ENCODE measurements at regions not wholly inside any gene's neighbourhood (a gene's known extent, or its start where the extent isn't known, plus 50 kb on each side); places are given as distances from the start of the nearest gene placed in this dataset.
"Not testable (repeated sequence)": the region's sequence is repeated elsewhere in the genome, so short reads cannot be mapped to it uniquely, and the experiment has no call there.

- POLR2A ChIA-PET = no interaction called here
- Mint-ChIP-seq H3K9me3 (no peaks in the 10 kb centered on the region), H3K4me3 (no peak overlapping the region), H3K4me1 (no peaks in the 10 kb centered on the region), H3K36me3 (ENCODE audit: low read depth) (no peaks in the 10 kb centered on the region), H3K27ac (no peak overlapping the region), H3K27me3 (no peaks in the 10 kb centered on the region)
- CTCF ChIA-PET = no interaction called here
- no peak for DNase-seq
These were observed 537.9 kb upstream of the LRATD1 start for GRCh38 chr2:14094592-14094991.

- POLR2A ChIA-PET = not testable (repeated sequence)
These were observed 533.4 kb upstream of the LRATD1 start for GRCh38 chr2:14099101-14099500.

GRCh38 chr2:14114275-14114674, 518.2 kb upstream of the LRATD1 start:
- POLR2A ChIA-PET = no interaction called here
- Mint-ChIP-seq H3K36me3 (ENCODE audit: low read depth) (no peaks in the 10 kb centered on the region), H3K9me3 (no peaks in the 10 kb centered on the region), H3K27me3 (no peaks in the 10 kb centered on the region), H3K27ac (no peak overlapping the region), H3K4me1 (no peaks in the 10 kb centered on the region), H3K4me3 (no peak overlapping the region)
- CTCF ChIA-PET = no interaction called here
- DNase-seq = no peak

More at GRCh38 chr2:14099101-14099500, 533.4 kb upstream of the LRATD1 start:
- H3K9me3 Mint-ChIP-seq; H3K27ac Mint-ChIP-seq; H3K27me3 Mint-ChIP-seq; H3K36me3 Mint-ChIP-seq (ENCODE audit: low read depth); H3K4me3 Mint-ChIP-seq; CTCF ChIA-PET; DNase-seq; H3K4me1 Mint-ChIP-seq: not testable (repeated sequence)

- Mint-ChIP-seq H3K36me3 (ENCODE audit: low read depth) (no peaks in the 10 kb centered on the region), H3K4me1 (no peaks in the 10 kb centered on the region), H3K27me3 (no peaks in the 10 kb centered on the region), H3K4me3 (no peak overlapping the region), H3K27ac (no peak overlapping the region), H3K9me3 (no peaks in the 10 kb centered on the region)
- ChIA-PET POLR2A (no interaction called here), CTCF (no interaction called here)
- no peak for DNase-seq
These were observed 512.1 kb upstream of the LRATD1 start for GRCh38 chr2:14120376-14120775.

GRCh38 chr2:14123436-14124103, 508.9 kb upstream of the LRATD1 start:
- DNase-seq = no peak
- H3K27me3 Mint-ChIP-seq = no peaks in the 10 kb centered on the region
- no peak overlapping the region for H3K27ac Mint-ChIP-seq
- H3K4me3 Mint-ChIP-seq = no peak overlapping the region
- H3K36me3 Mint-ChIP-seq (ENCODE audit: low read depth) = no peaks in the 10 kb centered on the region
- ChIA-PET CTCF (no interaction called here), POLR2A (no interaction called here)
- H3K4me1 Mint-ChIP-seq = no peaks in the 10 kb centered on the region
- no peaks in the 10 kb centered on the region for H3K9me3 Mint-ChIP-seq

GRCh38 chr2:14125624-14126293, 506.8 kb upstream of the LRATD1 start:
- Mint-ChIP-seq H3K27me3 (no peaks in the 10 kb centered on the region), H3K9me3 (no peaks in the 10 kb centered on the region), H3K4me3 (no peak overlapping the region), H3K4me1 (no peaks in the 10 kb centered on the region), H3K27ac (no peak overlapping the region), H3K36me3 (ENCODE audit: low read depth) (no peaks in the 10 kb centered on the region)
- ChIA-PET POLR2A (no interaction called here), CTCF (no interaction called here)
- DNase-seq = no peak

GRCh38 chr2:14126846-14127245, 505.7 kb upstream of the LRATD1 start:
- no peak for DNase-seq
- no peaks in the 10 kb centered on the region for H3K4me1 Mint-ChIP-seq
- no peak overlapping the region for H3K4me3 Mint-ChIP-seq
- H3K27me3 Mint-ChIP-seq = no peaks in the 10 kb centered on the region
- H3K9me3 Mint-ChIP-seq = no peaks in the 10 kb centered on the region
- CTCF ChIA-PET = no interaction called here
- no peak overlapping the region for H3K27ac Mint-ChIP-seq
- no peaks in the 10 kb centered on the region for H3K36me3 Mint-ChIP-seq (ENCODE audit: low read depth)
- POLR2A ChIA-PET = no interaction called here

GRCh38 chr2:14127765-14128164, 504.8 kb upstream of the LRATD1 start:
- Mint-ChIP-seq H3K27ac (no peak overlapping the region), H3K9me3 (no peaks in the 10 kb centered on the region), H3K36me3 (ENCODE audit: low read depth) (no peaks in the 10 kb centered on the region), H3K4me3 (no peak overlapping the region), H3K27me3 (no peaks in the 10 kb centered on the region), H3K4me1 (no peaks in the 10 kb centered on the region)
- POLR2A ChIA-PET = no interaction called here
- no peak for DNase-seq
- CTCF ChIA-PET = no interaction called here

GRCh38 chr2:14132386-14132785, 500.1 kb upstream of the LRATD1 start:
- Mint-ChIP-seq H3K4me3 (no peak overlapping the region), H3K4me1 (no peaks in the 10 kb centered on the region), H3K27ac (no peak overlapping the region), H3K27me3 (no peaks in the 10 kb centered on the region), H3K9me3 (peaks cover 8% of the 10 kb centered on the region), H3K36me3 (ENCODE audit: low read depth) (no peaks in the 10 kb centered on the region)
- ChIA-PET CTCF (no interaction called here), POLR2A (no interaction called here)
- no peak for DNase-seq

GRCh38 chr2:14134771-14135170, 497.7 kb upstream of the LRATD1 start:
- DNase-seq = no peak
- Mint-ChIP-seq H3K36me3 (ENCODE audit: low read depth) (no peaks in the 10 kb centered on the region), H3K27ac (no peak overlapping the region), H3K4me3 (no peak overlapping the region), H3K4me1 (no peaks in the 10 kb centered on the region), H3K27me3 (no peaks in the 10 kb centered on the region), H3K9me3 (peaks cover 8% of the 10 kb centered on the region)
- ChIA-PET POLR2A (no interaction called here), CTCF (no interaction called here)

GRCh38 chr2:14136030-14136429, 496.5 kb upstream of the LRATD1 start:
- Mint-ChIP-seq H3K4me3 (no peak overlapping the region), H3K4me1 (no peaks in the 10 kb centered on the region), H3K9me3 (peaks cover 8% of the 10 kb centered on the region), H3K36me3 (ENCODE audit: low read depth) (no peaks in the 10 kb centered on the region), H3K27me3 (no peaks in the 10 kb centered on the region), H3K27ac (no peak overlapping the region)
- ChIA-PET CTCF (no interaction called here), POLR2A (no interaction called here)
- no peak for DNase-seq

GRCh38 chr2:14137643-14138042, 494.9 kb upstream of the LRATD1 start:
- no peak overlapping the region for H3K4me3 Mint-ChIP-seq
- H3K36me3 Mint-ChIP-seq (ENCODE audit: low read depth) = no peaks in the 10 kb centered on the region
- no peak overlapping the region for H3K27ac Mint-ChIP-seq
- no peaks in the 10 kb centered on the region for H3K4me1 Mint-ChIP-seq
- ChIA-PET POLR2A (no interaction called here), CTCF (no interaction called here)
- H3K9me3 Mint-ChIP-seq = peaks cover 8% of the 10 kb centered on the region
- H3K27me3 Mint-ChIP-seq = no peaks in the 10 kb centered on the region
- DNase-seq = no peak

- no peak for DNase-seq
- no peak overlapping the region for H3K4me3 Mint-ChIP-seq
- H3K27ac Mint-ChIP-seq = no peak overlapping the region
- peaks cover 7% of the 10 kb centered on the region for H3K9me3 Mint-ChIP-seq
- CTCF ChIA-PET = no interaction called here
- no peaks in the 10 kb centered on the region for H3K27me3 Mint-ChIP-seq
- POLR2A ChIA-PET = no interaction called here
- no peaks in the 10 kb centered on the region for H3K4me1 Mint-ChIP-seq
- H3K36me3 Mint-ChIP-seq (ENCODE audit: low read depth) = no peaks in the 10 kb centered on the region
These were observed 492.4 kb upstream of the LRATD1 start for GRCh38 chr2:14140009-14140550.

- Mint-ChIP-seq H3K4me3 (no peak overlapping the region), H3K27me3 (no peaks in the 10 kb centered on the region), H3K9me3 (no peaks in the 10 kb centered on the region), H3K36me3 (ENCODE audit: low read depth) (no peaks in the 10 kb centered on the region), H3K27ac (no peak overlapping the region), H3K4me1 (no peaks in the 10 kb centered on the region)
- ChIA-PET POLR2A (no interaction called here), CTCF (no interaction called here)
- DNase-seq = no peak
These were observed 489.1 kb upstream of the LRATD1 start for GRCh38 chr2:14143435-14143834.

All from activated CD4-positive, alpha-beta T cell treated with anti-CD3 and anti-CD28 coated beads, Interleukin-2, amount 10 ng/mL, durations not matched to agents 7 days and 5 days (primary cell).